Adrenal gland (tissue), 9 donors: ENCODE measurements at regions not wholly inside any gene's neighbourhood (a gene's known extent, or its start where the extent isn't known, plus 50 kb on each side); places are given as distances from the start of the nearest gene placed in this dataset.
A peak's percentile ranks its signal among the peaks of the same experiment; 100 is the strongest.

Source experiments
- DNase-seq, 7 donors: peaks; one replicate each; pipeline ENCODE4 v3.0.0-alpha.2; 2019 to 2020
- H3K27ac ChIP-seq, 5 donors: fragments of 200-600 bp; sonication (generic) in 4 of 5; 1 replicate in 3 of 5; 2 replicates in 2 of 5; pipeline versions ENCODE4 v1.5.1 to v1.8.0; 2016 to 2020; ENCODE audit warnings: mild to moderate bottlenecking in 1 of 5
- H3K27me3 ChIP-seq: fragments of 200-600 bp; 2 replicates; pipeline ENCODE4 v1.8.0; 2021
- H3K36me3 ChIP-seq, 2 donors: fragments of 200-600 bp; replicated peaks in 1 of 2; 1 replicate in 1 of 2; 2 replicates in 1 of 2; pipeline versions ENCODE4 v1.5.1 to v1.8.0; 2018 to 2022
- H3K4me1 ChIP-seq, 2 donors: fragments of 200-600 bp; replicated peaks in 1 of 2; 1 replicate in 1 of 2; 2 replicates in 1 of 2; pipeline versions ENCODE4 v1.5.1 to v1.8.0; 2018 to 2021
- H3K4me3 ChIP-seq, 4 donors: fragments of 200-600 bp; sonication (generic) in 3 of 4; one replicate each; pipeline ENCODE4 v1.5.1; 2016 to 2018
- H3K9me3 ChIP-seq, 3 donors: fragments of 200-600 bp; sonication (generic) in 1 of 3; replicated peaks in 1 of 3; 1 replicate in 2 of 3; 2 replicates in 1 of 3; pipeline versions ENCODE4 v1.5.1 to v1.8.0; 2016 to 2021
- CTCF ChIP-seq, 6 experiments: fragments of 450-650 bp in 4 of 6; fragments of 200-600 bp in 2 of 6; sonication (generic) in 1 of 6; IDR thresholded peaks; 1 replicate in 5 of 6; 2 replicates in 1 of 6; pipeline versions ENCODE4 v1.5.1 to v1.8.0; 2016 to 2021; ENCODE audit warnings: antibody characterized with exemption in 6 of 6, mild to moderate bottlenecking in 2 of 6, moderate library complexity in 1 of 6
- POLR2A ChIP-seq, 2 donors: fragments of 450-650 bp; IDR thresholded peaks; one replicate each; pipeline ENCODE4 v1.6.1; 2017; ENCODE audit warnings: antibody characterized with exemption in 2 of 2, mild to moderate bottlenecking in 2 of 2, moderate library complexity in 1 of 2
- WGBS, 4 donors: extraction: QIAGEN DNeasy Blood & Tissue Kit in 2 of 4; methylation state at CpG; one replicate each; pipeline versions ENCODE4 v1.1.5 to v1.1.7; 2013 to 2017; 5-methylcytosine and 5-hydroxymethylcytosine counted together
- intact Hi-C, 2 donors: fragments of 100-400 bp; cut with DNase I; formaldehyde crosslinking; loops; one replicate each; pipeline versions ENCODE4 v1.14.1 to v1.15.0; 2022 to 2023
- donor health status: healthy with polysubstance abuse.
- donor health status: Bipolar disorder and iron deficiency.
- donor health status: DM: yes; HTN: yes; CAD: no.
- donor health status: DM: no; HTN: no; CAD: no.
- donor health status: DM: no; HTN: no; CAD: no.

GRCh38 chr2:106028192-106028591 lies 165.9 kb downstream of the UXS1 start:
- no peaks in the 10 kb centered on the region for H3K36me3 ChIP-seq
- no peak overlapping the region for H3K4me3 ChIP-seq
- H3K9me3 ChIP-seq = no peaks in the 10 kb centered on the region
- no peaks in the 10 kb centered on the region for H3K27me3 ChIP-seq
- WGBS, 4 donors = 66 to 77% (median 72%) methylated on average over 4 of the region's 4 CpGs
- H3K4me1 ChIP-seq = no peaks in the 10 kb centered on the region
- no peak for DNase-seq
- no peak for TF ChIP-seq POLR2A (IDR thresholded peaks at IDR 0.05)
- no peak for TF ChIP-seq CTCF (IDR thresholded peaks at IDR 0.05)
- intact Hi-C loops = no loop called here
- H3K27ac ChIP-seq = no peak overlapping the region

GRCh38 chr2:106026271-106027190 lies 167.6 kb downstream of the UXS1 start:
- WGBS, 4 donors = 51 to 59% (median 58%) methylated on average over 6 of the region's 6 CpGs
- intact Hi-C loops = no loop called here
- no peaks in the 10 kb centered on the region for H3K4me1 ChIP-seq
- no peaks in the 10 kb centered on the region for H3K9me3 ChIP-seq
- H3K27ac ChIP-seq = peak overlapping the region in 1 of 5 donors; percentile 16
- TF ChIP-seq CTCF (IDR thresholded peaks at IDR 0.05) (no peak), POLR2A (IDR thresholded peaks at IDR 0.05) (no peak)
- DNase-seq = no peak
- H3K4me3 ChIP-seq = no peak overlapping the region
- no peaks in the 10 kb centered on the region for H3K36me3 ChIP-seq
- no peaks in the 10 kb centered on the region for H3K27me3 ChIP-seq

GRCh38 chr2:106025796-106026195 lies 168.3 kb downstream of the UXS1 start:
- Histone ChIP-seq H3K4me1 (no peaks in the 10 kb centered on the region), H3K36me3 (no peaks in the 10 kb centered on the region), H3K4me3 (no peak overlapping the region), H3K27ac (no peak overlapping the region), H3K27me3 (no peaks in the 10 kb centered on the region), H3K9me3 (no peaks in the 10 kb centered on the region)
- TF ChIP-seq CTCF (IDR thresholded peaks at IDR 0.05) (no peak), POLR2A (IDR thresholded peaks at IDR 0.05) (no peak)
- 55 to 67% (median 64%) methylated on average over 5 of the region's 5 CpGs for WGBS, 4 donors
- intact Hi-C loops = no loop called here
- DNase-seq = no peak

- no peak for TF ChIP-seq POLR2A (IDR thresholded peaks at IDR 0.05)
- no peak for TF ChIP-seq CTCF (IDR thresholded peaks at IDR 0.05)
- H3K4me3 ChIP-seq = no peak overlapping the region
- H3K27me3 ChIP-seq = no peaks in the 10 kb centered on the region
- WGBS, 4 donors = 56 to 90% (median 79%) methylated on average over 3 of the region's 3 CpGs
- H3K9me3 ChIP-seq = no peaks in the 10 kb centered on the region
- no peaks in the 10 kb centered on the region for H3K4me1 ChIP-seq
- H3K36me3 ChIP-seq = no peaks in the 10 kb centered on the region
- peak in 1 of 7 donors; percentile 35 for DNase-seq
- intact Hi-C loops = no loop called here
- no peak overlapping the region for H3K27ac ChIP-seq
Observed at GRCh38 chr2:106021662-106022028, 172.5 kb downstream of the UXS1 start.
